Calu3 (cell line): ENCODE measurements at regions not wholly inside any gene's neighbourhood (a gene's known extent, or its start where the extent isn't known, plus 50 kb on each side); places are given as distances from the start of the nearest gene placed in this dataset.

Experiments used
- BruUV-seq: library from RNA; stranded (reverse); fragments of 400-500 nt; replicated peaks from 2 replicates; lab custom pipeline; 2021; lab: Mats Ljungman, UMichigan
- CTCF ChIA-PET: fragments of 300-600 bp; sonication (Branson Sonifier 250); formaldehyde crosslinking; loops from one replicate; lab custom pipeline; 2022; ENCODE audit warnings: antibody characterized with exemption; lab: Charles Lee
- DNase-seq: peaks from one replicate; pipeline ENCODE4 v3.0.0; 2022
- H3K27ac Mint-ChIP-seq: one replicate; pipeline ENCODE4 v1.8.0; 2022; ENCODE audit warnings: mixed read lengths; ENCODE audit not compliant: unreplicated experiment
- H3K27me3 Mint-ChIP-seq: one replicate; pipeline ENCODE4 v1.8.0; 2022; ENCODE audit warnings: mixed read lengths; ENCODE audit not compliant: unreplicated experiment
- H3K36me3 Mint-ChIP-seq: one replicate; pipeline ENCODE4 v1.8.0; 2022; ENCODE audit warnings: mild to moderate bottlenecking, moderate library complexity, mixed read lengths; ENCODE audit not compliant: insufficient read depth, unreplicated experiment
- H3K4me1 Mint-ChIP-seq: one replicate; pipeline ENCODE4 v1.8.0; 2022; ENCODE audit warnings: mild to moderate bottlenecking, low read depth, mixed read lengths; ENCODE audit not compliant: unreplicated experiment
- H3K4me3 Mint-ChIP-seq: one replicate; pipeline ENCODE4 v1.8.0; 2022; ENCODE audit warnings: mild to moderate bottlenecking, low read depth, moderate library complexity, mixed read lengths; ENCODE audit not compliant: unreplicated experiment
- H3K9me3 Mint-ChIP-seq: one replicate; pipeline ENCODE4 v1.8.0; 2022; ENCODE audit warnings: low read depth, mixed read lengths; ENCODE audit not compliant: unreplicated experiment
- intact Hi-C: fragments of 100-400 bp; cut with micrococcal nuclease; formaldehyde crosslinking; loops from one replicate; pipeline ENCODE4 v1.10.0; 2022; ENCODE audit not compliant: unreplicated experiment
- TF ChIP-seq, protein P1 (sequence below): fragments of 200-600 bp; IDR thresholded peaks from one replicate; pipeline ENCODE4 v1.8.0; 2022; ENCODE audit warnings: antibody characterized with exemption; ENCODE audit not compliant: unreplicated experiment

DNA sequence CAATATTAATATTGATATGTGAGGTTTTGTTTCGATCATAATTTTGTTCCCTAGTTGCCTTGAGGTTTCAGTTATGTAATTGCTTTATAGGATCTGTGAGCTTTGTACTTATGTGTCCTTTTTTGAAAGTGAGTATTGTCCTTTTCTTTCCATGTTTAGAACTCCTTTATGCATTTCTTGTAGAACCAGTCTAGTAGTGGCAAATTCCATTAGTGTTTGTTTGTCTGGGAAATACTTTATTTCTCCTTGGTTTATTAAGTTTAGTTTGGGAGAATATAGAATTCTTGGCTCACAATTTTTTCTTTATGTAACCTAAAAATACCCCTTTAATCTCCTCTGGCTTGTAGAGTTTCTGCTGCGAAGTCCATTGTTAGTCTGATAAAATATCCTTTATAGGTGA, 127.5 kb upstream of the KITLG start:
- BruUV-seq = no TSS peak
- DNase-seq = no peak
- intact Hi-C loops = no loop called here
- H3K27ac Mint-ChIP-seq = no peak overlapping the region
- H3K9me3 Mint-ChIP-seq = peaks cover 5% of the 10 kb centered on the region
- CTCF ChIA-PET = no interaction called here
- TF ChIP-seq, protein P1, sequence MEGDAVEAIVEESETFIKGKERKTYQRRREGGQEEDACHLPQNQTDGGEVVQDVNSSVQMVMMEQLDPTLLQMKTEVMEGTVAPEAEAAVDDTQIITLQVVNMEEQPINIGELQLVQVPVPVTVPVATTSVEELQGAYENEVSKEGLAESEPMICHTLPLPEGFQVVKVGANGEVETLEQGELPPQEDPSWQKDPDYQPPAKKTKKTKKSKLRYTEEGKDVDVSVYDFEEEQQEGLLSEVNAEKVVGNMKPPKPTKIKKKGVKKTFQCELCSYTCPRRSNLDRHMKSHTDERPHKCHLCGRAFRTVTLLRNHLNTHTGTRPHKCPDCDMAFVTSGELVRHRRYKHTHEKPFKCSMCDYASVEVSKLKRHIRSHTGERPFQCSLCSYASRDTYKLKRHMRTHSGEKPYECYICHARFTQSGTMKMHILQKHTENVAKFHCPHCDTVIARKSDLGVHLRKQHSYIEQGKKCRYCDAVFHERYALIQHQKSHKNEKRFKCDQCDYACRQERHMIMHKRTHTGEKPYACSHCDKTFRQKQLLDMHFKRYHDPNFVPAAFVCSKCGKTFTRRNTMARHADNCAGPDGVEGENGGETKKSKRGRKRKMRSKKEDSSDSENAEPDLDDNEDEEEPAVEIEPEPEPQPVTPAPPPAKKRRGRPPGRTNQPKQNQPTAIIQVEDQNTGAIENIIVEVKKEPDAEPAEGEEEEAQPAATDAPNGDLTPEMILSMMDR = no peak
- H3K4me3 Mint-ChIP-seq = no peak overlapping the region
- H3K27me3 Mint-ChIP-seq = no peaks in the 10 kb centered on the region
- H3K36me3 Mint-ChIP-seq = no peaks in the 10 kb centered on the region
- H3K4me1 Mint-ChIP-seq = peaks cover 10% of the 10 kb centered on the region

DNA sequence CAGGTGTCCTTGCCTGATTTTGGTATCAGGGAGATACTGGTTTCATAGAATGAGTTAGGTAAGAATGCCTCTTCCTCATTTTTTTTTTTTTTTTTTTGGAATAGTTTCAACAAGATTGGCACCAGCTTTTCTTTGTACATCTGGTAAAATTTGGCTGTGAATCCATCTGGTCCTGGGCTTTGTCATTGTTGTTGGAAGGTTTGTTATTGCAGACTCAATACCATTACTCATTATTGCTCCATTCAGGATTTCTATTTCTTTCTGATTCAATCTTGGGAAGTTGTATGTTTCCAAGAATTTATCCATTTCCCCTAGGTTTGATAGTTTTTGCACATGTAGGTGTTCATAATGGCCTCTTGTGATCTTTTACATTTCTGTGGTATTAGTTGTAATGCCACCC, 126.0 kb upstream of the KITLG start:
- CTCF ChIA-PET = no interaction called here
- H3K36me3 Mint-ChIP-seq = no peaks in the 10 kb centered on the region
- no peak overlapping the region for H3K27ac Mint-ChIP-seq
- TF ChIP-seq, protein P1 = no peak
- DNase-seq = no peak
- peaks cover 10% of the 10 kb centered on the region for H3K4me1 Mint-ChIP-seq
- intact Hi-C loops = no loop called here
- H3K4me3 Mint-ChIP-seq = no peak overlapping the region
- H3K27me3 Mint-ChIP-seq = no peaks in the 10 kb centered on the region
- BruUV-seq = no TSS peak
- H3K9me3 Mint-ChIP-seq = peaks cover 5% of the 10 kb centered on the region

DNA sequence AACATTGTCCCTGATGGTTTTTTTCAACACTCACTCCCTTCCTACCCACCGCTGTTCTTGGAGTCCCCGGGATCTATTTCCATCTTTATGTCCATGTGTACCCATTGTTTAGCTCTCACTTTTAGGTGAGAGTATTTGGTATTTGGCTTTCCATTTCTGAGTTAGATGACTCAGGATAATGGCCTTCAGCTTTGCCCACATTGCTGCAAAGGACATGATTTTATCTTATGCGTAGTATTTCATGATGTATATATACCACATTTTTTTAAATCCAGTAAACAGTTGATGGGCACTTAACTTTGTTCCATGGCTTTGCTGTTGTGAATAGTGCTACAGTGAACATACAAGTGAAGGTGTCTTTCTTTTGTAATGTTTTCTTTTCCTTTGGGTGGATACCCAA, 123.5 kb upstream of the KITLG start:
- peaks cover 5% of the 10 kb centered on the region for H3K9me3 Mint-ChIP-seq
- no peak for DNase-seq
- no peak overlapping the region for H3K27ac Mint-ChIP-seq
- CTCF ChIA-PET = no interaction called here
- intact Hi-C loops = no loop called here
- TF ChIP-seq, protein P1 = no peak
- H3K4me1 Mint-ChIP-seq = peaks cover 10% of the 10 kb centered on the region
- H3K4me3 Mint-ChIP-seq = no peak overlapping the region
- no peaks in the 10 kb centered on the region for H3K36me3 Mint-ChIP-seq
- no TSS peak for BruUV-seq
- no peaks in the 10 kb centered on the region for H3K27me3 Mint-ChIP-seq

DNA sequence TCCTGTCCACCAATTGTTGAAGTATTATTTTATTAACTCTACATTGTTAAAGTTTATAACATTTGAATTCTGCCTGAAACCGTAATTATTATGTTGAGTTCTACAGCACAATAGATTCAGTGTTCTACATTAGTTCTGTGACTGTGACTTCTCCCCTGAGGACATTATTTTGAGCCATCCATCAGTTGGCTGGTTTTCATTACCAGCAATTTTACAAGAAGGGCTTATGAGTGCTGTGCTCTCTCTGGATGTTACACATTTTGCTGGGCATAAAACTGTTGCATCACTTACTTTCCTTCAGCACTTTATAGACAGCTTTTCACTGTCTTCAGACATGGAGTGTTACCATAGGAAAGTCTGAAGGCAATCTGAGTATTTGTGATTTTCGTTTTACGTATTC, 118.2 kb upstream of the KITLG start:
- no TSS peak for BruUV-seq
- Mint-ChIP-seq H3K4me3 (no peak overlapping the region), H3K27me3 (no peaks in the 10 kb centered on the region), H3K4me1 (no peaks in the 10 kb centered on the region), H3K36me3 (no peaks in the 10 kb centered on the region), H3K9me3 (peaks cover 9% of the 10 kb centered on the region), H3K27ac (no peak overlapping the region)
- DNase-seq = no peak
- CTCF ChIA-PET = no interaction called here
- intact Hi-C loops = no loop called here
- TF ChIP-seq, protein P1 = no peak
